ENCODE measurements at regions not wholly inside any gene's neighbourhood (a gene's known extent, or its start where the extent isn't known, plus 50 kb on each side); places are given as distances from the start of the nearest gene placed in this dataset.

GRCh38 chr14:49189375-49189774 lies 396.8 kb downstream of the RPS29 start:
- H3K4me3 ChIP-seq (ENCODE audit: low read depth, low read length): no peak overlapping the region
- DNase-seq (ENCODE audit: low read depth, low spot score): no peak
- no peak for TF ChIP-seq CTCF (IDR thresholded peaks at IDR 0.05; ENCODE audit: low read depth, low read length)
- in situ Hi-C loops (cut with HindIII; ENCODE audit: low sequenced_read_pairs): no loop called here

GRCh38 chr14:49187799-49188198 lies 398.4 kb downstream of the RPS29 start:
- in situ Hi-C loops (cut with HindIII; ENCODE audit: low sequenced_read_pairs): no loop called here
- H3K4me3 ChIP-seq (ENCODE audit: low read depth, low read length): no peak overlapping the region
- DNase-seq (ENCODE audit: low read depth, low spot score): no peak
- TF ChIP-seq CTCF (IDR thresholded peaks at IDR 0.05; ENCODE audit: low read depth, low read length): no peak

GRCh38 chr14:49173765-49174373 lies 412.3 kb downstream of the RPS29 start:
- in situ Hi-C loops (cut with HindIII; ENCODE audit: low sequenced_read_pairs): no loop called here
- peak; percentile 66 for DNase-seq (ENCODE audit: low read depth, low spot score)
- H3K4me3 ChIP-seq (ENCODE audit: low read depth, low read length): no peak overlapping the region
- peak; percentile 61 for TF ChIP-seq CTCF (IDR thresholded peaks at IDR 0.05; ENCODE audit: low read depth, low read length)

- DNase-seq (ENCODE audit: low read depth, low spot score): no peak
- in situ Hi-C loops (cut with HindIII; ENCODE audit: low sequenced_read_pairs): no loop called here
- no peak for TF ChIP-seq CTCF (IDR thresholded peaks at IDR 0.05; ENCODE audit: low read depth, low read length)
- H3K4me3 ChIP-seq (ENCODE audit: low read depth, low read length): no peak overlapping the region
These were observed 422.1 kb downstream of the RPS29 start for GRCh38 chr14:49164074-49164473.

- DNase-seq (ENCODE audit: low read depth, low spot score): no peak
- TF ChIP-seq CTCF (IDR thresholded peaks at IDR 0.05; ENCODE audit: low read depth, low read length): no peak
- no peak overlapping the region for H3K4me3 ChIP-seq (ENCODE audit: low read depth, low read length)
- in situ Hi-C loops (cut with HindIII; ENCODE audit: low sequenced_read_pairs): no loop called here
These were observed 425.2 kb downstream of the RPS29 start for GRCh38 chr14:49160983-49161382.

GRCh38 chr14:49159081-49159480 lies 427.1 kb downstream of the RPS29 start:
- no peak overlapping the region for H3K4me3 ChIP-seq (ENCODE audit: low read depth, low read length)
- TF ChIP-seq CTCF (IDR thresholded peaks at IDR 0.05; ENCODE audit: low read depth, low read length): no peak
- no peak for DNase-seq (ENCODE audit: low read depth, low spot score)
- in situ Hi-C loops (cut with HindIII; ENCODE audit: low sequenced_read_pairs): no loop called here

GRCh38 chr14:49139593-49139992 lies 446.6 kb downstream of the RPS29 start:
- TF ChIP-seq CTCF (IDR thresholded peaks at IDR 0.05; ENCODE audit: low read depth, low read length): no peak
- in situ Hi-C loops (cut with HindIII; ENCODE audit: low sequenced_read_pairs): no loop called here
- no peak for DNase-seq (ENCODE audit: low read depth, low spot score)

More at GRCh38 chr14:49139593-49139992, 446.6 kb downstream of the RPS29 start:
- no peak overlapping the region for H3K4me3 ChIP-seq (ENCODE audit: low read depth, low read length)
